22Rv1 (cell line): ENCODE measurements at regions not wholly inside any gene's neighbourhood (a gene's known extent, or its start where the extent isn't known, plus 50 kb on each side); places are given as distances from the start of the nearest gene placed in this dataset.
"Not testable (repeated sequence)": the region's sequence is repeated elsewhere in the genome, so short reads cannot be mapped to it uniquely, and the experiment has no call there.

Experiments
- H3K27ac ChIP-seq: fragments of 450-650 bp; 2 replicates; pipeline ENCODE4 v1.5.1; 2017
- ZFX ChIP-seq: fragments of 450-650 bp; IDR thresholded peaks from 2 replicates; pipeline ENCODE4 v1.6.1; 2017; ENCODE audit warnings: antibody characterized with exemption, borderline replicate concordance
- TF ChIP-seq, protein P1 (sequence below): fragments of 450-650 bp; IDR thresholded peaks from 2 replicates; pipeline ENCODE4 v1.5.1; 2017; ENCODE audit warnings: mild to moderate bottlenecking

DNA sequence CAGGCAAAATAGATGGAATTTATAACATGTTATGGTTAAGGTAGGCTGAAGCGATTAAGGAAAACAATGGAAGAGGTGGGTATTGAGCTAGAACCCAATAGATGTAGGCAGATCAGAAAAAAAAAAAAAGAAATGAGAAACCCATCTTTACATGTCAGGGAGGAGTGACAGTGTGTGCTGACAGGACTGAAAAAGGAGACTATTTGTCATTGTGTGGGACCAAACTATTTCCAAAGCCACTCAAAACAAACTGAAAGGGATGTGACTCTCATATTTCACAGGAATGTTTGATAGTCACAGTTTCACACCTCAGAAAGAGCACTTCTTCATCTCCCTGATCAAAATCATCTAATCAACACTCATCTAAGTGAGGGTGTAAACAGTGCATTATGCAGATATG is 122.3 kb upstream of the KIF2A start:
- no peak overlapping the region for H3K27ac ChIP-seq
- TF ChIP-seq ZFX, result no peak
- TF ChIP-seq, protein P1, sequence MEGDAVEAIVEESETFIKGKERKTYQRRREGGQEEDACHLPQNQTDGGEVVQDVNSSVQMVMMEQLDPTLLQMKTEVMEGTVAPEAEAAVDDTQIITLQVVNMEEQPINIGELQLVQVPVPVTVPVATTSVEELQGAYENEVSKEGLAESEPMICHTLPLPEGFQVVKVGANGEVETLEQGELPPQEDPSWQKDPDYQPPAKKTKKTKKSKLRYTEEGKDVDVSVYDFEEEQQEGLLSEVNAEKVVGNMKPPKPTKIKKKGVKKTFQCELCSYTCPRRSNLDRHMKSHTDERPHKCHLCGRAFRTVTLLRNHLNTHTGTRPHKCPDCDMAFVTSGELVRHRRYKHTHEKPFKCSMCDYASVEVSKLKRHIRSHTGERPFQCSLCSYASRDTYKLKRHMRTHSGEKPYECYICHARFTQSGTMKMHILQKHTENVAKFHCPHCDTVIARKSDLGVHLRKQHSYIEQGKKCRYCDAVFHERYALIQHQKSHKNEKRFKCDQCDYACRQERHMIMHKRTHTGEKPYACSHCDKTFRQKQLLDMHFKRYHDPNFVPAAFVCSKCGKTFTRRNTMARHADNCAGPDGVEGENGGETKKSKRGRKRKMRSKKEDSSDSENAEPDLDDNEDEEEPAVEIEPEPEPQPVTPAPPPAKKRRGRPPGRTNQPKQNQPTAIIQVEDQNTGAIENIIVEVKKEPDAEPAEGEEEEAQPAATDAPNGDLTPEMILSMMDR, result no peak

DNA sequence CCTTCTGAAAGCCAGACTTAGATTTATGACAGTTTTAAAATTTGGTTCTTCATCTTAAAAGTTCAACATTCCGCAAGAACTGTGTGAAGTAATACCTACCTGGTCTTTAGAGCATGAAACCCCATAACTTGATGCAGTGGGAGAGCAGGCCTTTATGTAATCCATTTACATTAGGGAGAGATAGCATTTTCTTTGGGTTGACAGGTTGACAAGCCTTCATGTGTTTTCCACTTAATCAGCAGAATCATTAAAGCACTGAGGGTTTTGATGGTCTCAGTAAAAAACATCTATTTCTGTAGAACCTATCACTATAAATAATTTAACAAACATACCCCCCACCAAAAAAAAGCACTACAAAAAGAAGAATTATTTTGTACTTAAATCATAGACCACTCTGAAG is 121.6 kb upstream of the KIF2A start:
- no peak overlapping the region for H3K27ac ChIP-seq
- TF ChIP-seq, protein P1, result no peak
- TF ChIP-seq ZFX, result no peak

DNA sequence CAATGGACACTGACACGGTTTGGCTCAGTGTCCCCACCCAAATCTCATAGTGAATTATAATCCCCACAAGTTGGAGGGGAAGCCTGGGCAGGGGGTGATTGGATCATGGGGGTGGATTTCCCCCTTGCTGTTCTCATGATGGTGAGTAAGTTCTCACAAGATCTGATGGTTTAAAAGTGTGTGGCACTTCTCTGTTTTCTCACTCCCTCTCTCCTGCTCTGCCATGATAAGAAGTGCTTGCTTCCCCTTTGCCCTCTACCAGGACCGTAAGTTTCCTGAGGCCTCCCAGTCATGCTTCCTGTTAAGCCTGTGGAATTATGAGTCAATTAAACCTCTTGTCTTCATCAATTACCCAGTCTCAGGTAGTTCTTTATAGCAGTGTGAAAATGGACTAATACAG is 115.8 kb upstream of the KIF2A start:
- H3K27ac ChIP-seq, result no peak overlapping the region
- TF ChIP-seq ZFX, result no peak
- TF ChIP-seq, protein P1, result no peak

DNA sequence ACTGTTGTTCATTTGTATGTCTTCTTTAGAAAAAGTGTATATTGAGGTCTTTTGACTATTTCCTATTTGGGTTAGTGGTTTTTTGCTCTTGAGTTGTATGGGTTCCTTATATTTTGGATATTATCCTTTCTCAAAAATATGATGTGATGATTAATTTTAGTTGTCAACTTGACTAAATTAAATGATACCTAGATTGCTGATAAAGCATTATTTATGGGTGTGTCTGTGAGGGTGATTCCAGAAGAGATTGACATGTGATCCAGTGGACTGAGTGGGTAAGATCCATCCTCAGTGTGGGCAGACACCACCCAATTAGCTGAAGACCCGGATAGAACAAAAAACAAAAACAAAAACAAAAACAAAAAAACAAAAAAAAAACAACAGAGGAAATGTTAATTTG is 115.1 kb upstream of the KIF2A start:
- H3K27ac ChIP-seq, result no peak overlapping the region
- TF ChIP-seq, protein P1, result no peak
- no peak for TF ChIP-seq ZFX

DNA sequence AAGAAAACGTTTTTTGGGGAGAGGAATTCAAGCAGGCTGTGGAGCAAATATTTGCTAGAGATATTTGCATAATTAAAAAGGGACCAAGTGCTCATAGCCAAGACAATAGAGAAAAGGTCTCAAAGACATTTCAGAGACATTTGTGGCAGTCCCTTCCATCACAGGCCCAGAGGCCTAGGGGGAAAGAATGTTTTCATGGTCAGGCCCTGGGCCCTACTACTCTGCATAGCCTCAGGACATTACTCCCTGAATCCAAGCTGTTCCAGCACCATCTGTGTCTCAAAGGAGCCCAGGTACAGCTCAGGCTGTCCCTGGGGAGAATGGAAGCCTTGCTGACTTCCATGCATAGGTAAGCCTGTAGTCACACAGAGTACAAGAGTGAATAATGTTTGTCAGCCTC is 113.0 kb upstream of the KIF2A start:
- H3K27ac ChIP-seq, result no peak overlapping the region
- no peak for TF ChIP-seq ZFX
- TF ChIP-seq, protein P1, result no peak

DNA sequence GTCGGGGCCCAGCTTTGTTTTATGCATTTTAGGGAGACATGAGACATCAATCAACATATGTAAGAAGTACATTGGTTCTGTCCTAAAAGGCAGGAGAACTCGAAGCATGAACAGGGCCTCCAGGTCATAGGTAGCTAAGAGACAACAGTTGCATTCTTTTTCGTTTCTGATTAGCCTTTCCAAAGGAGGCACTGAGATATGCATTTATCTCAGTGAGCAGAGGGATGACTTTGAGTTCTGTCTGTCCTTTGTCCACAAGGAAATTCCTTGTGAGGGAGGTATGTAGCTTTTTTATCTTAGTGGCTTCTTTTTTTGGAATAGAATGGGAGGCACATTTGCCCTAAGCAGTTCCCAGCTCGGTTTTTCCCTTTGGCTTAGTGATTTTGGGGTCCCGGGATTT is 109.5 kb upstream of the KIF2A start:
- H3K27ac ChIP-seq, result not testable (repeated sequence)

DNA sequence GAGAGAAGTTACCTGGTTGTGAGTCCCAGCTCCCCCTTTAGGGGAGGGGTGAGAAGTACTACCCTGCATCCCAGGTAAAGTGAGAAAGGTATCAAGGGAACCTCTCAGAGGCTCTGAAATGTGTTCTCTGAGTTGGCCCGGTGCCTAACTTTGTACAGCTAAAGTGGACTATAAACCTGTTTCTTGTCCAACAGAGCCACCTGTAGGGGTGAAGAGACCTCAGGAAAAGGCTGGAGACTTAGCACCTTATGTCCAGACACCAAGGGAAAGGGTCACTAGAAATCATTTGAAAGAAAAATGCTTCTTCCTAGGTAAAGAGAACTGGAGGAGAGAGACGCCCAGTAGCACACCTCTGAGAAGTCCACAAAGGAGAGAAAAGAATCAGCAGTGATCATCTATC is 108.3 kb upstream of the KIF2A start:
- TF ChIP-seq, protein P1, result no peak
- no peak for TF ChIP-seq ZFX
- H3K27ac ChIP-seq, result no peak overlapping the region

DNA sequence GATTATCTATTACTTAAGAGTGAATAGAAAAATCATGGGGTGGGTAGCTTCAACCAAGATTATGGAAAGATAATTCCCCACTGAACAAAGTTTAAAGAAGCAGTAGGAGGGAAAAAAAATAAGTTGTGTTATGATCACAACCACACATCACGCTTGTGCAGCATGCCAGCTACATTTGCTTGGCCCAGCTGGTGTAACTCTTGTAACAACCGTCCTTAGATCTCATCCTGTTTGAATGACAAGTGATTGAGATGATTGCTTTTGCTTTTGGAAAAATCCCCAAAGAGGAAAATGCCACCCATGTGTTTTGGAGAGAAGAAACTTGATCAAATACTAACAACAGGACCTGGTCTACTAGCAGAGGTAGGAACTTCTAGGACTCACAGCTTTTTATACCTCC is 107.6 kb upstream of the KIF2A start:
- H3K27ac ChIP-seq, result no peak overlapping the region
- TF ChIP-seq, protein P1, result no peak
- TF ChIP-seq ZFX, result no peak
